ENCODE measurements at regions not wholly inside any gene's neighbourhood (a gene's known extent, or its start where the extent isn't known, plus 50 kb on each side); places are given as distances from the start of the nearest gene placed in this dataset.
"Not testable (repeated sequence)": the region's sequence is repeated elsewhere in the genome, so short reads cannot be mapped to it uniquely, and the experiment has no call there.

- Mint-ChIP-seq H3K27me3 (ENCODE audit: unreplicated experiment) (no peaks in the 10 kb centered on the region), H3K4me3 (ENCODE audit: unreplicated experiment) (no peak overlapping the region), H3K36me3 (ENCODE audit: unreplicated experiment) (peaks cover 41% of the 10 kb centered on the region), H3K27ac (ENCODE audit: unreplicated experiment) (no peak overlapping the region), H3K9me3 (ENCODE audit: unreplicated experiment) (no peaks in the 10 kb centered on the region), H3K4me1 (ENCODE audit: unreplicated experiment) (no peaks in the 10 kb centered on the region)
- no peak for DNase-seq (ENCODE audit: extremely low spot score, unreplicated experiment)
- no peak for TF ChIP-seq CTCF (IDR thresholded peaks at IDR 0.05)
These were observed 208.1 kb downstream of the UTRN start for GRCh38 chr6:144493035-144493910.

GRCh38 chr6:144495076-144495475, 209.9 kb downstream of the UTRN start:
- H3K4me1 Mint-ChIP-seq (ENCODE audit: unreplicated experiment): not testable (repeated sequence)

GRCh38 chr6:144497650-144498049, 212.5 kb downstream of the UTRN start:
- Mint-ChIP-seq H3K36me3 (ENCODE audit: unreplicated experiment) (peaks cover 38% of the 10 kb centered on the region), H3K27me3 (ENCODE audit: unreplicated experiment) (no peaks in the 10 kb centered on the region), H3K27ac (ENCODE audit: unreplicated experiment) (no peak overlapping the region), H3K4me1 (ENCODE audit: unreplicated experiment) (no peaks in the 10 kb centered on the region), H3K4me3 (ENCODE audit: unreplicated experiment) (no peak overlapping the region), H3K9me3 (ENCODE audit: unreplicated experiment) (peaks cover 1% of the 10 kb centered on the region)
- DNase-seq (ENCODE audit: extremely low spot score, unreplicated experiment): no peak
- no peak for TF ChIP-seq CTCF (IDR thresholded peaks at IDR 0.05)

More at GRCh38 chr6:144495076-144495475, 209.9 kb downstream of the UTRN start:
- H3K27ac Mint-ChIP-seq (ENCODE audit: unreplicated experiment); H3K4me3 Mint-ChIP-seq (ENCODE audit: unreplicated experiment); H3K9me3 Mint-ChIP-seq (ENCODE audit: unreplicated experiment); DNase-seq (ENCODE audit: extremely low spot score, unreplicated experiment); H3K27me3 Mint-ChIP-seq (ENCODE audit: unreplicated experiment): not testable (repeated sequence)
- peaks cover 47% of the 10 kb centered on the region for H3K36me3 Mint-ChIP-seq (ENCODE audit: unreplicated experiment)

- H3K9me3 Mint-ChIP-seq (ENCODE audit: unreplicated experiment): peaks cover 14% of the 10 kb centered on the region
- DNase-seq (ENCODE audit: extremely low spot score, unreplicated experiment): no peak
- no peaks in the 10 kb centered on the region for H3K27me3 Mint-ChIP-seq (ENCODE audit: unreplicated experiment)
- H3K4me1 Mint-ChIP-seq (ENCODE audit: unreplicated experiment): no peaks in the 10 kb centered on the region
- H3K27ac Mint-ChIP-seq (ENCODE audit: unreplicated experiment): no peak overlapping the region
- H3K36me3 Mint-ChIP-seq (ENCODE audit: unreplicated experiment): peaks cover 59% of the 10 kb centered on the region
- no peak for TF ChIP-seq CTCF (IDR thresholded peaks at IDR 0.05)
- H3K4me3 Mint-ChIP-seq (ENCODE audit: unreplicated experiment): no peak overlapping the region
These were observed 215.8 kb downstream of the UTRN start for GRCh38 chr6:144500892-144501291.

GRCh38 chr6:144505214-144505613, 220.1 kb downstream of the UTRN start:
- not testable (repeated sequence) for H3K27me3 Mint-ChIP-seq (ENCODE audit: unreplicated experiment); H3K4me1 Mint-ChIP-seq (ENCODE audit: unreplicated experiment); DNase-seq (ENCODE audit: extremely low spot score, unreplicated experiment); H3K27ac Mint-ChIP-seq (ENCODE audit: unreplicated experiment); H3K4me3 Mint-ChIP-seq (ENCODE audit: unreplicated experiment)
- Mint-ChIP-seq H3K36me3 (ENCODE audit: unreplicated experiment) (peaks cover 58% of the 10 kb centered on the region), H3K9me3 (ENCODE audit: unreplicated experiment) (peaks cover 23% of the 10 kb centered on the region)

- not testable (repeated sequence) for H3K27me3 Mint-ChIP-seq (ENCODE audit: unreplicated experiment); DNase-seq (ENCODE audit: extremely low spot score, unreplicated experiment); H3K27ac Mint-ChIP-seq (ENCODE audit: unreplicated experiment); H3K4me3 Mint-ChIP-seq (ENCODE audit: unreplicated experiment); H3K4me1 Mint-ChIP-seq (ENCODE audit: unreplicated experiment)
- peaks cover 23% of the 10 kb centered on the region for H3K9me3 Mint-ChIP-seq (ENCODE audit: unreplicated experiment)
- H3K36me3 Mint-ChIP-seq (ENCODE audit: unreplicated experiment): peaks cover 54% of the 10 kb centered on the region
These were observed 220.9 kb downstream of the UTRN start for GRCh38 chr6:144506051-144506450.

GRCh38 chr6:144507772-144508312, 222.7 kb downstream of the UTRN start:
- not testable (repeated sequence) for H3K27me3 Mint-ChIP-seq (ENCODE audit: unreplicated experiment); H3K27ac Mint-ChIP-seq (ENCODE audit: unreplicated experiment); H3K4me3 Mint-ChIP-seq (ENCODE audit: unreplicated experiment); H3K4me1 Mint-ChIP-seq (ENCODE audit: unreplicated experiment); DNase-seq (ENCODE audit: extremely low spot score, unreplicated experiment)
- Mint-ChIP-seq H3K9me3 (ENCODE audit: unreplicated experiment) (peaks cover 20% of the 10 kb centered on the region), H3K36me3 (ENCODE audit: unreplicated experiment) (peaks cover 48% of the 10 kb centered on the region)

Measured in osteocyte (in vitro differentiated cells).